KBM-7 (cell line): ENCODE measurements at regions not wholly inside any gene's neighbourhood (a gene's known extent, or its start where the extent isn't known, plus 50 kb on each side); places are given as distances from the start of the nearest gene placed in this dataset.
A peak's percentile ranks its signal among the peaks of the same experiment; 100 is the strongest.
"Not testable (repeated sequence)": the region's sequence is repeated elsewhere in the genome, so short reads cannot be mapped to it uniquely, and the experiment has no call there.

Source experiments
- DNase-seq: peaks from one replicate; pipeline ENCODE4 v3.0.0-alpha.2; 2015
- in situ Hi-C: fragments of 300-500 bp; cut with MboI; formaldehyde crosslinking; loops from 2 replicates; pipeline ENCODE4 v1.14.3; 2020; ENCODE audit warnings: low sequenced_read_pairs, low pct_unique_long_range_greater_than_20kb, mixed read lengths

DNA sequence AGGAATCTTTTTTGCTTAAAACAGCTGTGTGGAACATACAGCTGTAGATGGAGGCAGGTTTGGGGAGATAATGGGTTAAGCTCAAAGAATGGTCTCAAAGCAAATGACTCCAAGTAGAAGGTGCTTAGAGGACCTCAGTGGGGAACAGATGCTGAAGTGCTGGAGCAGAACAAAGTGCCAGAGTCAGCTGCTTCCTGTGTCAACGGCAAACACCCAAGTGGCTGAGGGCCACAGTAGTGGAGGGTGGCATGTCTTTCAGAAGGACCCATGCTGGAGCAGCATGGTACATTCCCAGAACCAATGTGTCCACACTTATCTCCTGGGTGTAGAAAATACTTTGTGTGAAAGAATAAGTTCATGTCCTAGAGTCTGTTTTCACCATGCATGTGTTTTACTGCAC lies 197.5 kb downstream of the CCNG2 start:
- no peak for DNase-seq
- in situ Hi-C loops: no loop called here

DNA sequence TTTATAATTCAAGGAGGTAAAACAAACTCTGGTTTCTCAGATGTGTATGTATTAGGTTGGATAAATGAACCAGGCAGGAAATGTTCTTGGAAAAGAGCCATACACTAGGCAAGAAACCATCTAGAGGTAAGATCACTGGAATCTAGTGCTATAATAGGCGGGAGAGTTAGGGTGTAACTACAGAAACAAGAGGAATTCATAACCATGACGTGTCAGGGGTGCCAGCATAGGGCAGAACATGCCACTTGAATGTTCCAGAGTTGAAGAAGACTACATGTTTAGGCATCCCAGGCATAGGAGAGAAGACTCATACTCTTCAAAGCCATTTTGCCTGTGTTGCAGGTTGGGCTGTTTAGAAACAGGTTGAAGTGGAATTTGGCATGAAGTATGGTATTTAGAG lies 198.7 kb downstream of the CCNG2 start:
- in situ Hi-C loops: no loop called here
- DNase-seq: no peak

DNA sequence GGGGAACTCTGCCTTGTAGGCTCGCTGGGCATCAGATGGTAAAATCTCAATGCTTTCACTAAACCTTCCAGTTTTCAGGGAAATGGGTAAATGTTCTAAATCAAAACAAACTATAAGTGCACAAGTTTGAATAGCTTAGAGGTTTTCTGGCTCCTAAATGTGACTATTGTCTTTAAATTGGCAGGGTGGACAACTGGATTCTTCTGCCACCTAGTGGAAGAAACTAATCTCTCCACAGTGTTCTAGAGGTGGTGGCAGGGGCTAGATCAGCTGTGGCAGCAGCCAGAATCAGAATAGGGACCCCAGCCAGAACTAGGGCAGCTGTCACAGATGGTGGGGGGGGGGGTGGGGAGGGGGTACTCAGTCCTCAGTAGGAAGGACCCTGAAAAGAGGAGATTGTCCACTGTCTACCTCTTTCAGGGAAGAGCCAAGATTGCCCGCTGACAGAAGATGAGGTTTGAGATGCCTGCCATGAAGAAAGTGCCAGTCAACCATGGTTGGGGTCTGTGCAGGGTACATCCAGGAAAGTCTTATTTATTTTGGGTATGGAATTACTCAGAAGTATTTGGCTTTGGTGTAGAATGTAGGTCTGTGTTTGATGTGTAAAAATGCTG lies 201.4 kb downstream of the CCNG2 start:
- in situ Hi-C loops: no loop called here
- peak; percentile 58 for DNase-seq

DNA sequence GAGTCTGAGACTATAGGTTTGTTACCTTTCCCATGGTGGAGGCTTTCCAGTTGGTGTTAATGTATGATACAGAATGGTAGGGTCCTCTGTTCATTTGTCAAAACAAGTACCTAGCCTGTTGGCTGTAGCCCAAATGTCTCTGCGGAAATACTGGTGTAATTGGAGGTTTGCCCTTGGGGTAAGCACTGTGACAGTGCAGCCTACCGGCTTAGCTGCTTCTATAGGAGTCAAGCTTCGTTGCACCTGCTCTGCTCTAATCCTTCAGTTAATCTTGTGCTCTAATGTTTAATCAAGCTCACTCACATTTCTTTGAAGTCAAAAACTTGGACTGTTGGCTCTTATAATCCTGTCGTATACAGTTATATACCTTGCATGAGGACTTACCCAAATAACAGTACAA lies 203.4 kb downstream of the CCNG2 start:
- DNase-seq: no peak
- in situ Hi-C loops: no loop called here

DNA sequence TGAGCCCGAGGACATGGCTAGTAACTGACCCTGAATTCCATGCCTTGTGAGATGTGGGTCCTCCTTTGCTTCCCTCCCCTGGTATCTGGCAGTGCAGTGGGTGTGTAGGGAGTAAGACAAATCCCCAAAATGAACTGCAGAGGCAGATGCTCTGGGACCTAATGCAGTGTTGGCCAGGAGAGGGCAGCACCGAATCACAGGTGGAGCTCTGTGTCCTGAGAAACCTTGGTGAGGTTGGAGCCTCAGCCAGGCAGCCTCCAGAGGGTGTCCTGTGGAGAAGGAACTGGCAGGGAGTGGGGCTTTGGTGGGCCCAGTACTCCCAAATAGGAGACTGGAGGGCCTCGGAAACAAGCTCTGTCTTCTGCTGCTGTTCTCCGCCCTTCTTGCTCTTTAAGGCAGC lies 209.9 kb downstream of the CCNG2 start:
- in situ Hi-C loops, DNase-seq: not testable (repeated sequence)

DNA sequence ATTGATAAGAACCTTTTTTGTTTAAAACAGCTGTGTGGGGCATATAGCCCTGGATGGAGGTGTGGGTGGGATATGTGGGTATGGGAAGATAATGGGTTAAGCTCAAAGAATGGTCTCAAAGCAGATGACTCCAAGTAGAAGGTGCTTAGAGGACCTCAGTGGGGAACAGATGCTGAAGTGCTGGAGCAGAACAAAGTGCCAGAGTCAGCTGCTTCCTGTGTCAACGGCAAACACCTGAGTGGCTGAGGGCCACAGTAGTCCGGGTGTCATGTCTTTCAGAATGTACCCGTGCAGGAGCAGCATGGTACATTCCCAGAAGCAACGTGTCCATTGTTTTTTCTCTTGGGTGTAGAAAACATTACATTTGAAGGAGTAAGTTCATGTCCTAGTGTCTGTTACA lies 210.6 kb downstream of the CCNG2 start:
- in situ Hi-C loops: no loop called here
- DNase-seq: no peak

DNA sequence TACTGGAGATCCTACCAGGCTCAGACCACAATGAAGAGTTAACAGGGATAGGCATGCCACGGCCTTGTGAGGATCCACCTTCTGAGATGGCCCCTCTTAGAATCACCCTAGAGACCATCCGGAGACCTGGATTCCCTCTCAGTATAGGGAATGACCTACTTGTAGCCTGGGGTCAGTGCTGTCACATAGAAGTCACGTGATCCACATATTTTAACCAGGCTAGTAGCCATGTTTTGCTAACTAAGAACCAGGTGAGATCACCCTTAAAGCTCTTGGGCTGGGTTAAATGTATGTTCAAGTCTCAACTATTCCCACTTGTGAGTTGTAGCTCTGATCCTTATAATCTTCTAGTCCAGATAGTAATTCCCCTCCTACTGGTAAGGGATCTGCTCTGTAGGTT lies 215.4 kb downstream of the CCNG2 start:
- DNase-seq: no peak
- in situ Hi-C loops: no loop called here

DNA sequence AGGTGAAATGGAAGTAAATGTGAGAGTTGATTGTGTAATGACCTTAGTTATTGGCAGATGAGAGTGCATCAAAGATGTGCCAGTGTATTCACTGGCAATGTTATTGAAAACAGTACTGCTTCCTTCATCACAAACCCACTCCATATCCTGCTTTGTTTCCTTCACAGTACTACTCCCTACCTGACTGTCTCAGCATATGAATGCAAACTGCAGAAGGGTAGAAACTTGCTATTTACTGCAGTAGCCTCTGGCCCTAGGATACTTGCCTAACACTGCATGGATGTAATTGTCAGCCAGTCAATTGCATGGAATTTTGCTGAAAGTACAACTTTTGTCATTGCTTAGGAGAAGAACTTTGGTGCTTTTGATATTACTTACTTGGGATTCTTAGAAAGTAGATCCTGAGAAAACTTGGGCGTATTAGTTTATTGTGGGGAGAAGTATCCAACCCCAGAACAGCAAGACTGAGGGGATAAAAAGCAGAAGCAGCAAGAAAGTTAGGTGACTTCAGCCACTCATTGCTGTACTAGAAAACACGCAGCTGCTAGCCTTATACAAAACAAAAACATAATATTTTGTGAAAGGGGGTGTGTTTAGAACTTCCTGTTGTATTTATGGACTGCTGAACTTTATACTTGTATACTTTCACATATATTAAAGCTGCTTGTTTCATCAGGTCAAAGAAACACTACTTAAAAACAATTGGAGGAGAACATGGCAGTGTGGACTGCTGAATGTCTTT lies 219.0 kb downstream of the CCNG2 start:
- in situ Hi-C loops: no loop called here
- no peak for DNase-seq

DNA sequence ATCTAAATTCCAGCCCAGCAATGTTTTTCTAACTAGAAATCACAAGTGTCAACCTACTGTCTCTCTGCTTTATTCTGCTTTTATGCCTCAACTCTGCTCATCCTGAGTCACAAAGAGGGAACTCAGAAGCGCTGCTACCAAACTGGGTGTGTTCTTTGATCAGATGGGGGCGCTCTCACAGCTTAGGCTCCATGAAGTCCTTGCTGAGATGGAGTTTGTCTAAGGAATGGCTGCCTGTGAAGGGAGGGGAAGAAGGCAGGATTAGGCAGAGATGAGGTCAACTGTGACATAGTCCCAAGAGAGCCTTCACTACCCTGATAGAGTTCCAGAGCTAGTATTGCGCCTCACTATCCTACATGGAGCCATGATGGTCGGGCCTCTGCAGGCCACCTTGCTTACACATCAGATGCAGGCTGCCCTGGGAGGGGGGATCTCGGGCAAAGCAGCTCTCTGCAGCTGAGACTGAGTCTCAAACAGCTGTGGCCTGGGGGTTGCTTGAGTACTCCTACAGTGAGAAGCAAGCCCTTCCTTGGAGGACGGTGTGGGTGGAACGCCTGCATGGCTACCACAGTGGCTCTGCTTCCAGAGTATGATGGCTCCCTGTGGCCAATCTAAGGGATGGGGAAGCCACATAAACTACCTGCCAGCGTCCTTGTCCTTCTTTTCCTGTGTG lies 219.9 kb downstream of the CCNG2 start:
- in situ Hi-C loops: no loop called here
- no peak for DNase-seq

DNA sequence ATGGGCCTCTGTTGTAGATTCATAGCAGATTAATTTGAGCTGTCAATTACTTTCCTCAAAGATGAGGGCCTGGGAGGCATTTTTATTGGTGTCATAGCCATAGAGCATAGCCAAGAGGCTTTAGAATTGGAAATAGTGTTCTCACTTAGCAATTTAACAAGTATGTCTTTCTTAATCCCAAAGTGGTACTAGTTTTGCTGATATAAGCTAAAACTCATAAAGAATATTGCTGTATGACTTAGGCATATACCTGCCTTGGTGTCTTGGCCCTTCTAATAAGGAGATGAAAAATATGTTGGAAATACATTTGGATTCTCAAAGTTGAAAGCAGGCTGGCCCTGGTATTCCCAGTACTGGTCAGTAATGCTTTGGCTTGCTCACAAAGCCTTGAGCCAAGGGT lies 221.5 kb upstream of the CXCL13 start:
- no peak for DNase-seq
- in situ Hi-C loops: no loop called here

DNA sequence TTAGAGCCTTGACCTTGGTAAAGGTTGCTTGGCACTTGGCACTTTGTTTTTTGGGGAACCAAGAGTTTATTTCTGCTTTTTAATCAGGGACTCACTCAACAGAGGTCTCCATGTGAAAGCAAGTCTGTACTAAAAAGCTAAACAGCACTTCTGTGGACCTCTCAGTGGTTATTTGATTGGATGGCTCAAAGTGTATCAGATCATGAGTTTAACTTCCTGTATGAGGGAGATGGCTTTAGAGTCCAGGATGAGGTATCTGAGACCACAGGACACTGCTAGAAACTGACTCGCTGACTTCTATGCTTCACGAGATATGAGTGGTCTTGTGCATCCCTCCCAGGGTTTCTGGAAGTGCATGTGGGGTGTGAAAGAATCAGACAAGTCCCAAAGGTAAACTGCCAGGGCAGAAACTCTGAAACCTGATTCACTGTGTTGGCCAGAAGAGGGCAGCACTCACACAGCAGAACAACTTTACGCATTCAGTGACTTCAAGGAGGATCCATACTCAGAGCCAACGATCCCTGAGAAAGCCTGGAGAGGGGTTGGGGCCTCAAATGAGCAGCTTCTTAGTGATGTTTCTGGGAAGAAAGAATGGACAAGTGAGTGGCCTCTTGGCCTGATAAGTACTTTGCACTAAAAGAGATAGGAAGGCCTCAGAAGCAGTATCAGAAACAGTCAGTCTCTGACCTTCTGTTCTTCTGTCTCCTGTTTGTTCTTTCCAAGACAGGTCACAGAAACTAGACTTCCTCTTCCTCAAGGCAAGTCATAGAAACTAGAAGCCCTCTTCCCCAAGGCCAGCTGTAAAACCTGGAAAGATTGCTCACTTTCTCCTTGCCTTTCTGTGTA lies 220.3 kb upstream of the CXCL13 start:
- DNase-seq: peak; percentile 62
- in situ Hi-C loops: no loop called here

DNA sequence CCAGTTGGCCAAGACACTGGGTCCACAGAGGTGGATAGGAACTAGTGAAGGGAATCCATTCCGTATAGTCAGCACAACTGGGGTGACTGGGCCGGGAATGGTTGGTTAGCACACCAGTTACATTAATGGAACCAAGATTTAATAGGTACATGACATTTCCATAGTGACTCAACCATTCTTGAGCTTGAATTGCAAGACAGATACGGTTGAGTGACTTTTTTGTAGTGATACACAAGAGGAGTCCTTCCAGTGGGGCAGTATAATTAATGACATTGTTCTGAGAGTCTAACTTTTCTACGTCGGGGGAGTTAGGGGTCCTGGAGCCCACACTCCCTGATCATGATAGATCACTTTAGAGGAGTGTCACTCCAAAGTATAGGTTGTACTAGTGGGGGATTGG lies 211.6 kb upstream of the CXCL13 start:
- DNase-seq: no peak
- in situ Hi-C loops: no loop called here

DNA sequence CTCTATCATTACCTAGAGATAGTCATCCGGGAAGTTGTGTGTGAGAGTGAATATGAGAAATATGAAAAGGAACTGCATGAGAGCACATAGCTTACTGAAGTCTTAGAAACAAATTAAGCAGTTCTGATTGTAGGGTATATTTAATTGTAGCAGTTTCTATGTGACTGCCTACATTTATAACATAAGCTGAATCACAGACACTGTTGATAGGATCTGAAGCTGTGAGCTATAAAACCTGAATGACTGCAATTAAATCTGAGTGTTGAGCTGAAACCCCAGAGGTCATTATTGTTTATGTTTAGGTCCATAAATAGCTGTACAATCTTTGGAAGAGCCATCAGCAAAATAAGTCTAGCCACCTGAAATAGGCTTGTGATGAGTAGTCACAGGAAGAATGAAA lies 210.1 kb upstream of the CXCL13 start:
- in situ Hi-C loops: no loop called here

DNA sequence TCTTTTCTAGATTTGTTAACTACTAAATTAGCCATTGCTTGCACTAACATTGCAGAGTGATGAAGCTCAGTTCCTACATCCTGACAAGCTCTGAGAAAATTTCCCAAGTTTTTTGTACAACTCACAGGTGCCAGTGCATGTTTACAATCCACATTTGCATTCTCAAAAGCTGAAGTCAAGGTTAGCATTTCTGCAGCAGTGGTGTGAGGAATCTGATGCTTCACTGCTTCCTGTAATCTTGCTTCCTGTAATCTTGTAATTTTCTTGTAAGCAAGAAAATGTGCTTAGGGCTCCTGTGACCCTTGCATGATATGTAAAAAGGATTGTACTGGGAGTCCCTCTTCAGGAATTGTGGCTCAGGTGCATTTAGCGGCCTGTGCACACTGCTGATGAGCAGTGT lies 207.4 kb upstream of the CXCL13 start:
- in situ Hi-C loops: no loop called here
- DNase-seq: no peak

More for the DNA sequence above, 210.1 kb upstream of the CXCL13 start:
- DNase-seq: no peak

DNA sequence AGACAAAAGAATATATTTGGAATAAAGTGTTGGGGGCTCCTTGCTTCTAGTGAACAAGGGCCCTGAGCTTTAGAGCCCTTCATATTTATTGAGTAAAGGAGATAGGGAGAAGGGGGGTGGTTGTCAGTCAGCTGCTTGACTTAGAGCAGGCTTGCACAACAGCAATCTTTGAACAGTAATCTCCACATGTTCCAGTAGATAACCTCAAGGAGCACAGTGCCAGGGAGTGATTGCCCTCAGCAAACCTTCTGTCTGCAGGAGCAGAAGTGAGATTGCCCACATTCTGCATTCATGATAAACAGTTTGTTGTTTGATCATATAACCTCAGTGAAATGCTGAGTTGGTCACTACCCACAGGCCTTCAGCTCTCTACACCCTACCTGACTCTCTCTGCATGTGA lies 205.8 kb upstream of the CXCL13 start:
- DNase-seq: no peak

DNA sequence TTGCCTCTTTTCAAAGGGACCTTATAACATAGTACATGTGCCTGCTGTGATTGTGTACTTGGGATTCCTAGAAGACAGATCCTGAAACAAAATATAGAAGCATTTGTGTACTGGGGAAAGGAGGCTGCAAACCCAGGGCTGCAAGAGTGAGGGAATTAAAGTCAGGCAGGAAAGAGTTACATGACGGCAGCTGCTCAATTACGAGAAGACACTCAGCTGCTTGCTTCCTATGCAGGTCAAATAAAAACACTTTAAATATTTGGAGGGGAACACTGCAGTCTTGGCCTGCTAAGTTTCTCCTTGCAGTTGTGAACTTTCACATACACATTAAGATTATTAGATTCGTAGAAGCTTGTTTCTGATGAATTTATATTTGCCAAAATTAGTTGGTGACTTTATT lies 191.9 kb upstream of the CXCL13 start:
- in situ Hi-C loops: no loop called here
- no peak for DNase-seq

More for the DNA sequence above, 205.8 kb upstream of the CXCL13 start:
- in situ Hi-C loops: no loop called here

DNA sequence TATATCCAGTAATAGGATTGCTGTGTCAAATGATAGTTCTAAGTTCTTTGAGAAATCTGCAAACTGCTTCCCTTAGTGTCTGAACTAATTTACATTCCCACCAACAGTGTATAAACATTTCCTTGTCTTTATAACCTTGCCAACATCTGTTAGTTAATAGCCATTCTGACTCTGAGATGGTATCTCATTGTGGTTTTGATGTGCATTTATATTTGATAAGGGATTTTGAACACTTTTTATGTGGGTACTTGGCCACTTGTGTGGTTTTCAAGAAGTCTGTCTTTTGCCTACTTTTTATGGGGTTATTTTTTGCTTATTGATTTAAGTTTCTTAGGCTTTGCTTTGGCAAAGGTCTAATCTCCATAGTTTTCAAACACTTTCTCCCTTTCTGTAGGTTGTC lies 189.9 kb upstream of the CXCL13 start:
- no peak for DNase-seq
- in situ Hi-C loops: no loop called here

DNA sequence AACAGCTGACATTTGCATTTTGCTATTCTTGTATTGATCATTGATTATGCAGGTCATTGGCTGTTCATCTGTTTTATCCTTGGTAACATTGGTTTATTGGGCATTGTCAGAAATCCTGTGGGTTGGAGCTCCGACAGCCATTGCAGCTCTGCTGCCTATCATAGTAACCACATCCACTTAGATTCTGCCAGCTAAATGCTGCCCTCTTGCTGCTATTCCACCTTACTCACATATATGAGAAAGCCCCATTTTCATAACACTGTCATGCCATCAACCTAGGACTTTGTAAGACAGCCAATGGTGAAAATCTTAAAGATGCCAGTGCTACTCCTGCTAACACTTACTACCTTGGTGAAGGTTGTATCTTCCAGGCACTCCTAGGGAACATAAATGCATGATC lies 187.3 kb upstream of the CXCL13 start:
- peak; percentile 11 for DNase-seq
- in situ Hi-C loops: no loop called here

DNA sequence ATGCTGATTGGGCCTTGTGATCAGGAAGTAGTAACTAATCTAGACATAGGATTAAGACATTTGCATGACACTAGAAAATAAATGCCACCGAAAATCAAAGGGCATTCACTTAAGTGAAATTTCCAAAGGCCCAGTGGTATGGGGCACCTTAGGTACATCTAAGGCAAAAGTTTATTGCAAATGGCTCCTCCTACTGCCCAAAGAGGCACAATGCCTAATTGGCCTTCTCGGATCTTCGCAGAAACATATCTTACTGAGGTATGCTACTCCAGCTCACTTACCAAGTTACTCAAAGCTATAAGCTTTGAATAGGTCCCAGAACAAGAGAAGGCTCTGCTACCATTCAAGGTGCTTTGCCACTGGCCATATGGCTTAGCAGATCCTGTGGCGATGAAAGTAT lies 174.8 kb upstream of the CXCL13 start:
- in situ Hi-C loops: no loop called here
- DNase-seq: no peak

DNA sequence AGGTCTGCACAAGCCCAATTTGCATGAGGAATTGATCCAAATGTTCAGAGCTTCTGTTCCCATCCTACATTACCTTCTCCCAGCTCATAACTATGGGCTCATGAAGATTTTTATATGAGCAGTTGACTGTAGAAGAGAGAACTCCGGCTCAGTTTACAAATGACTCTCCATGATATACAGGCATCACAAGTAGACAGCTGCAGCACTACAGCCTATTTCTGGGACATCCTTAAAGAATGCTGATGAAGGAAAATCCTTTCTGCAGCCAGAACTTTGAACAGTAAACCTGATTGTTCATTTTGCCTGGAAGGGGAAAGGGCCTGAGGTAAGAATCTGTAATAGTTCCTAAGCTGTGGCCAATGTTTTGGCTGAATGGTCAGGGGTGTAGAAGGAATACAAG lies 174.1 kb upstream of the CXCL13 start:
- in situ Hi-C loops: no loop called here
- no peak for DNase-seq
